H1 (cell line): ENCODE measurements at regions not wholly inside any gene's neighbourhood (a gene's known extent, or its start where the extent isn't known, plus 50 kb on each side); places are given as distances from the start of the nearest gene placed in this dataset.

ENCODE experiments used
- CTCF ChIA-PET: fragments of 300-600 bp; sonication (Branson Sonifier 250); formaldehyde crosslinking; loops from one replicate; lab custom pipeline; 2021; ENCODE audit not compliant: partially characterized antibody; lab: Charles Lee
- POLR2A ChIA-PET: fragments of 300-600 bp; sonication (Branson Sonifier 250); formaldehyde crosslinking; loops from one replicate; lab custom pipeline; 2021; ENCODE audit warnings: inconsistent platforms; ENCODE audit not compliant: partially characterized antibody; lab: Charles Lee
- DNase-seq, 2 experiments: peaks; one replicate each; pipeline versions ENCODE4 v3.0.0 to v3.0.0-alpha.2; 2010 to 2022; ENCODE audit warnings: low spot score in 2 of 2, low read depth in 1 of 2, mixed read lengths in 1 of 2
- FAIRE-seq: peaks from 2 replicates; lab custom pipeline; 2011; peaks lifted over from hg19 to GRCh38; lab: Jason Lieb, UNC
- H2AFZ ChIP-seq: 2 replicates; pipeline ENCODE4 v1.8.1; 2012; ENCODE audit warnings: low read length, inconsistent platforms
- H2AK5ac ChIP-seq: 2 replicates; pipeline ENCODE4 v1.6.1; 2013; ENCODE audit warnings: low read depth, low read length
- H2BK120ac ChIP-seq: replicated peaks from 2 replicates; pipeline ENCODE3; 2013; ENCODE audit warnings: low read depth, low read length, inconsistent platforms
- H2BK12ac ChIP-seq: 2 replicates; pipeline ENCODE4 v1.6.1; 2013; ENCODE audit warnings: low read depth, low read length
- H2BK15ac ChIP-seq: 2 replicates; pipeline ENCODE4 v1.6.1; 2013; ENCODE audit warnings: low read length
- H2BK20ac ChIP-seq: 2 replicates; pipeline ENCODE4 v1.6.1; 2013; ENCODE audit warnings: low read length
- H2BK5ac ChIP-seq: 2 replicates; pipeline ENCODE4 v1.6.1; 2013; ENCODE audit warnings: low read depth, low read length
- H3K14ac ChIP-seq: 2 replicates; pipeline ENCODE4 v1.6.1; 2013; ENCODE audit warnings: inconsistent platforms; ENCODE audit not compliant: insufficient read length
- H3K18ac ChIP-seq: 2 replicates; pipeline ENCODE4 v1.6.1; 2013; ENCODE audit warnings: low read length; ENCODE audit errors: extremely low read depth
- H3K23ac ChIP-seq: 2 replicates; pipeline ENCODE4 v1.6.1; 2013; ENCODE audit warnings: inconsistent platforms; ENCODE audit not compliant: insufficient read length
- H3K23me2 ChIP-seq: 2 replicates; pipeline ENCODE4 v1.6.1; 2013; ENCODE audit warnings: low read depth, low read length
- H3K27ac ChIP-seq: 2 replicates; pipeline ENCODE4 v1.6.1; 2011; ENCODE audit warnings: low read depth, low read length, inconsistent platforms
- H3K27me3 ChIP-seq, 4 experiments: replicated peaks in 1 of 4; 1 replicate in 1 of 4; 2 replicates in 3 of 4; pipeline versions ENCODE4 v1.6.1 to v1.8.1; 2011 to 2013; ENCODE audit warnings: low read length in 3 of 4, mild to moderate bottlenecking in 3 of 4, inconsistent platforms in 2 of 4, mixed read lengths in 2 of 4, moderate library complexity in 1 of 4; ENCODE audit not compliant: control insufficient read depth in 3 of 4, insufficient read depth in 3 of 4; ENCODE audit errors: extremely low read depth in 1 of 4
- H3K36me3 ChIP-seq, 4 experiments: 2 replicates each; pipeline versions ENCODE4 v1.6.1 to v1.8.1; 2011 to 2013; ENCODE audit warnings: mild to moderate bottlenecking in 4 of 4, low read length in 3 of 4, moderate library complexity in 2 of 4, control low read depth in 1 of 4, inconsistent platforms in 1 of 4; ENCODE audit not compliant: insufficient read depth in 4 of 4, control insufficient read depth in 2 of 4
- H3K4ac ChIP-seq: replicated peaks from 2 replicates; pipeline ENCODE3; 2013; ENCODE audit warnings: low read length, low read depth, mixed read lengths, inconsistent platforms; ENCODE audit not compliant: insufficient read length
- H3K4me1 ChIP-seq, 4 experiments: replicated peaks in 1 of 4; 1 replicate in 1 of 4; 2 replicates in 3 of 4; pipeline versions ENCODE4 v1.6.1 to v1.8.1; 2011 to 2013; ENCODE audit warnings: low read length in 3 of 4, inconsistent platforms in 2 of 4, mixed read lengths in 1 of 4; ENCODE audit not compliant: insufficient read depth in 4 of 4, control insufficient read depth in 3 of 4
- H3K4me2 ChIP-seq, 2 experiments: 2 replicates each; pipeline versions ENCODE4 v1.6.1 to v1.8.1; 2011 to 2013; ENCODE audit warnings: low read depth in 2 of 2, low read length in 2 of 2, control low read depth in 1 of 2, inconsistent platforms in 1 of 2, mild to moderate bottlenecking in 1 of 2; ENCODE audit not compliant: insufficient read depth in 1 of 2
- H3K4me3 ChIP-seq, 4 experiments: fragments of 200-600, 300-600 bp in 1 of 4; sonication (generic), shearing (Covaris generic), sonication (Bioruptor Twin) in 1 of 4; 2 replicates each; pipeline versions ENCODE4 v1.5.1 to v1.8.1; 2011 to 2016; ENCODE audit warnings: low read length in 4 of 4, low read depth in 3 of 4, control low read depth in 2 of 4, inconsistent platforms in 2 of 4, mild to moderate bottlenecking in 2 of 4, mixed read lengths in 1 of 4, moderate library complexity in 1 of 4; ENCODE audit not compliant: insufficient read depth in 2 of 4; ENCODE audit errors: extremely low read depth in 1 of 4
- H3K56ac ChIP-seq: replicated peaks from 2 replicates; pipeline ENCODE3; 2013; ENCODE audit warnings: low read depth, mild to moderate bottlenecking, mixed read lengths, low read length, inconsistent platforms; ENCODE audit not compliant: insufficient read length
- H3K79me1 ChIP-seq: 2 replicates; pipeline ENCODE4 v1.6.1; 2013; ENCODE audit warnings: low read depth, low read length, control low read depth
- H3K79me2 ChIP-seq, 2 experiments: 2 replicates each; pipeline versions ENCODE4 v1.6.1 to v1.8.1; 2012 to 2013; ENCODE audit warnings: low read length in 2 of 2, mild to moderate bottlenecking in 2 of 2, inconsistent platforms in 1 of 2; ENCODE audit not compliant: insufficient read depth in 2 of 2, control insufficient read depth in 1 of 2
- H3K9ac ChIP-seq, 4 experiments: replicated peaks in 1 of 4; 1 replicate in 1 of 4; 2 replicates in 3 of 4; pipeline versions ENCODE4 v1.6.1 to v1.8.1; 2011 to 2013; ENCODE audit warnings: low read depth in 3 of 4, low read length in 3 of 4, control low read depth in 2 of 4, mild to moderate bottlenecking in 2 of 4, moderate library complexity in 2 of 4, inconsistent platforms in 1 of 4; ENCODE audit errors: extremely low read depth in 1 of 4
- H3K9me3 ChIP-seq, 2 experiments: 2 replicates each; pipeline versions ENCODE4 v1.6.1 to v1.8.1; 2012 to 2013; ENCODE audit warnings: mild to moderate bottlenecking in 2 of 2, moderate library complexity in 2 of 2, control low read depth in 1 of 2, inconsistent platforms in 1 of 2, low read depth in 1 of 2, low read length in 1 of 2, mixed read lengths in 1 of 2; ENCODE audit not compliant: insufficient read depth in 2 of 2
- H4K20me1 ChIP-seq, 2 experiments: replicated peaks in 1 of 2; 2 replicates each; pipeline versions ENCODE3 to v1.8.1; 2011 to 2013; ENCODE audit warnings: inconsistent platforms in 2 of 2, low read length in 2 of 2, mild to moderate bottlenecking in 1 of 2; ENCODE audit not compliant: insufficient read depth in 2 of 2, control insufficient read depth in 1 of 2
- H4K5ac ChIP-seq: 2 replicates; pipeline ENCODE4 v1.6.1; 2013; ENCODE audit warnings: low read length, low read depth, mixed read lengths, inconsistent platforms; ENCODE audit not compliant: insufficient read length
- H4K8ac ChIP-seq: 2 replicates; pipeline ENCODE4 v1.8.0; 2013; ENCODE audit warnings: mild to moderate bottlenecking, moderate library complexity, low read length, inconsistent platforms; ENCODE audit not compliant: insufficient read depth; ENCODE audit errors: extremely low read depth
- H4K91ac ChIP-seq: replicated peaks from 2 replicates; pipeline ENCODE3; 2013; ENCODE audit warnings: low read length, mixed read lengths, inconsistent platforms; ENCODE audit not compliant: insufficient read length
- BCL11A ChIP-seq, 2 experiments: IDR thresholded peaks; one replicate each; pipeline ENCODE4 v1.6.1; 2011; ENCODE audit warnings: low read depth in 2 of 2, low read length in 2 of 2, mild to moderate bottlenecking in 2 of 2
- RAD21 ChIP-seq, 2 experiments: IDR thresholded peaks in 1 of 2; conservative IDR thresholded peaks in 1 of 2; 2 replicates each; pipeline ENCODE4 v1.6.1; 2011; ENCODE audit warnings: low read depth in 2 of 2, low read length in 2 of 2, improper control_type of control experiment in 1 of 2, inconsistent platforms in 1 of 2, mild to moderate bottlenecking in 1 of 2, moderate library complexity in 1 of 2
- RFX5 ChIP-seq: IDR thresholded peaks from 2 replicates; pipeline ENCODE4 v1.6.1; 2011; ENCODE audit warnings: low read depth, low read length, improper control_type of control experiment, borderline replicate concordance
- RNF2 ChIP-seq: fragments of 200-900, 300-1000 bp; sonication (generic); IDR thresholded peaks from 2 replicates; pipeline ENCODE4 v1.7.1; 2016; ENCODE audit warnings: borderline replicate concordance, low read depth, mild to moderate bottlenecking, antibody characterized with exemption, low read length; ENCODE audit not compliant: poor library complexity, severe bottlenecking; ENCODE audit errors: missing control alignments
- RXRA ChIP-seq: IDR thresholded peaks from 2 replicates; pipeline ENCODE4 v1.6.1; 2011; ENCODE audit warnings: low read depth, mild to moderate bottlenecking, low read length, moderate library complexity; ENCODE audit not compliant: insufficient read depth
- WGBS, 2 experiments: shearing (Covaris generic) in 1 of 2; methylation state at CpG; one replicate each; pipeline versions ENCODE4 v1.1.6 to v1.1.7; 2013 to 2015; ENCODE audit warnings: low lambda C conversion rate in 2 of 2, mixed read lengths in 2 of 2, inconsistent platforms in 1 of 2, low coverage in 1 of 2, missing lambda C conversion rate in 1 of 2; ENCODE audit not compliant: insufficient replicate concordance in 2 of 2, insufficient coverage in 1 of 2, insufficient read length in 1 of 2; ENCODE audit errors: extremely low coverage in 1 of 2, missing lambda C conversion rate in 1 of 2; 5-methylcytosine and 5-hydroxymethylcytosine counted together

GRCh38 chr20:48421547-48421946 is 406.3 kb downstream of the PREX1 start:
- Histone ChIP-seq H2BK12ac (no peak overlapping the region), H3K56ac (no peak overlapping the region), H3K23me2 (no peaks in the 10 kb centered on the region), H3K9ac (no peak overlapping the region), H2AFZ (no peak overlapping the region), H3K9me3 (no peaks in the 10 kb centered on the region), H2AK5ac (no peak overlapping the region), H3K18ac (no peak overlapping the region), H3K4me2 (no peak overlapping the region), H4K5ac (no peak overlapping the region), H2BK15ac (no peak overlapping the region), H3K4me1 (no peaks in the 10 kb centered on the region), H3K14ac (no peak overlapping the region), H2BK20ac (no peak overlapping the region), H3K23ac (no peak overlapping the region), H2BK5ac (no peak overlapping the region), H4K91ac (no peak overlapping the region), H4K20me1 (no peaks in the 10 kb centered on the region), H3K4ac (no peak overlapping the region), H3K27ac (no peak overlapping the region), H3K79me2 (no peaks in the 10 kb centered on the region), H3K4me3 (no peak overlapping the region), H2BK120ac (no peak overlapping the region), H3K79me1 (no peaks in the 10 kb centered on the region), H3K27me3 (no peaks in the 10 kb centered on the region), H3K36me3 (no peaks in the 10 kb centered on the region), H4K8ac (no peak overlapping the region)
- POLR2A ChIA-PET: no interaction called here
- TF ChIP-seq RXRA (no peak), RNF2 (no peak), BCL11A (IDR thresholded peaks at IDR 0.05; ENCODE audit: low read depth in 2 of 2, low read length in 2 of 2) (no peak), RAD21 (IDR thresholded peaks at IDR 0.05 in 1 of 2, conservative IDR thresholded peaks at IDR 0.05 in 1 of 2; ENCODE audit: low read depth in 2 of 2, low read length in 2 of 2) (peak in 1 of 2 experiments; percentile 27; a peak in 1 of 4 replicates), RFX5 (no peak)
- FAIRE-seq: no peak
- WGBS, 2 experiments: 84% methylated on average over 3 of the region's 3 CpGs; no CpG with 5 or more reads in 1 of the 2 experiments
- DNase-seq: no peak
- CTCF ChIA-PET: interaction anchor here (6.3 kb wide), 1 partner anchor 17 kb away, joined by 24 read pairs; no protein-coding TSS in a partner anchor
